BLaER1 (cell line): ENCODE measurements at regions not wholly inside any gene's neighbourhood (a gene's known extent, or its start where the extent isn't known, plus 50 kb on each side); places are given as distances from the start of the nearest gene placed in this dataset.

Source experiments
- H3K27ac ChIP-seq: shearing (Covaris generic); formaldehyde crosslinking; 2 replicates; pipeline ENCODE4 v1.8.1; 2022
- H3K27me3 ChIP-seq: shearing (Covaris generic); formaldehyde crosslinking; 2 replicates; pipeline ENCODE4 v1.8.1; 2022
- H3K36me3 ChIP-seq: shearing (Covaris generic); formaldehyde crosslinking; 2 replicates; pipeline ENCODE4 v1.8.1; 2022
- H3K4me1 ChIP-seq: shearing (Covaris generic); formaldehyde crosslinking; 2 replicates; pipeline ENCODE4 v1.8.1; 2022
- H3K4me2 ChIP-seq: shearing (Covaris generic); formaldehyde crosslinking; 2 replicates; pipeline ENCODE4 v1.8.1; 2022
- H3K4me3 ChIP-seq: shearing (Covaris generic); formaldehyde crosslinking; 2 replicates; pipeline ENCODE4 v1.8.1; 2022
- H3K9ac ChIP-seq: shearing (Covaris generic); formaldehyde crosslinking; 2 replicates; pipeline ENCODE4 v1.8.1; 2022
- H3K9me3 ChIP-seq: shearing (Covaris generic); formaldehyde crosslinking; 2 replicates; pipeline ENCODE4 v1.8.1; 2022
- H4K20me1 ChIP-seq: shearing (Covaris generic); formaldehyde crosslinking; 2 replicates; pipeline ENCODE4 v1.8.1; 2022
- Cebpa-rat ChIP-seq: shearing (Covaris generic); IDR thresholded peaks from 2 replicates; pipeline ENCODE4 v1.8.1; 2022

DNA sequence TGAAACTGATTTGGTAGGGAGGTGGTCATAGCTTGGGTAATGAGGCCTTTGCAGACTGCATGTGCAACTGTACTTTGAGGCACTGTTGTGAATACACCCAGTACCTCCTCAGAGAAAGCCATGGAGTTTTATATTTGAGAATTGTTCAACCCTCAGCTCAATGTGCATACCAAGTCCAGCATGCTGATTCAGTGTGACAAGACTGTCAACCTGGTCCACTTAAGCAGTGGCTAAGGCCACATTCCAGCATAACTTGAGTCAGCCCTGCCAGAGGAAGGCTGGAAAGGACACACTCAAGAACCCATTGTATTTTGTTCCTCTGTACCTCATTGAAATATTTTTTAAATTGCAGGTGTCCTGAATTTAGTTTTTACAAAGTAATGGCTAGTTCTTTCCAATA is 121.8 kb upstream of the HNMT start:
- no peaks in the 10 kb centered on the region for H3K36me3 ChIP-seq

DNA sequence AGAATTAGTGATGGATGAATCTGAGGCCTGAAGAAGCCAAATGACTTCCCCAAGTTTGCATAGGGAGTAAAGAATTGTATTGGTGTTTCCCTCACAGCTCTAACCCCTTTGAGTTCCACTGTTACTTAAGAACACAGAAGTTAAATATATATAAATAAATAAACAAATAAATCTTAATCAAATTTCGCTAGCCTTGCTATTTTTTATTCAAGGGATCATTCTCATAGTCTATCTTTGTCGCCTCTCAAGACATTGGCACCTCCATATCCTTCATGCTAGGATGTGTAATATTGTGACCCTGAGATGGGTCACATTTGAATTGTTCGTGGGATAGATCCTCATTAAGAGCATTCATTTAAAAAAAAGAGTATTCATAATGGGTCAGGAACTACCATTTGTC is 121.3 kb upstream of the HNMT start:
- no peak for TF ChIP-seq Cebpa-rat
- no peaks in the 10 kb centered on the region for H3K36me3 ChIP-seq
- no peak overlapping the region for H3K4me3 ChIP-seq
- no peaks in the 10 kb centered on the region for H3K4me1 ChIP-seq
- H3K27me3 ChIP-seq: no peaks in the 10 kb centered on the region
- H3K27ac ChIP-seq: no peak overlapping the region
- peaks cover 4% of the 10 kb centered on the region; the same call in 1 of the 2 replicates for H3K9me3 ChIP-seq
- no peak overlapping the region for H3K4me2 ChIP-seq
- no peak overlapping the region for H3K9ac ChIP-seq
- no peaks in the 10 kb centered on the region for H4K20me1 ChIP-seq

More for the DNA sequence above, 121.8 kb upstream of the HNMT start:
- no peaks in the 10 kb centered on the region for H4K20me1 ChIP-seq
- no peak overlapping the region for H3K9ac ChIP-seq
- H3K4me3 ChIP-seq: no peak overlapping the region
- peaks cover 4% of the 10 kb centered on the region; the same call in 1 of the 2 replicates for H3K9me3 ChIP-seq
- no peak for TF ChIP-seq Cebpa-rat
- no peaks in the 10 kb centered on the region for H3K4me1 ChIP-seq
- no peak overlapping the region for H3K27ac ChIP-seq
- no peak overlapping the region for H3K4me2 ChIP-seq
- H3K27me3 ChIP-seq: no peaks in the 10 kb centered on the region

DNA sequence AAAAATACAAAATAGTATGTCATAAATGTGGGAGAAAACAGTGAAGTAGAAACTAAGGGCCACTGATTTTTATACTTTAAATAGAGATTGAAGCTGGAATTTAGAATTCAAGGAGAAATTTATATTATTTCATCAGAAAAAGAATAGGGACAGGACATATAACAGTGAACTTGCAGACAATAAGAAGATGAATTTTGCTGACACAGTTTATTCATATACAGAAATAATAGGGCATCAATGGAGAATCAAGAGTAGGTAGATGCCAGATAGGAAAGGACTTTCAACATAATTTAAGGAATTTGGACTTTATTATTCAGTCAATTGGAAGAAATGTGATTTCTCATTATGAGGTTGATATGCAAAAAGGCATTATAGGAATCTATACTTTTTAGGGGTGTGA is 118.9 kb upstream of the HNMT start:
- H3K27ac ChIP-seq: no peak overlapping the region
- no peak overlapping the region for H3K9ac ChIP-seq
- no peak overlapping the region for H3K4me2 ChIP-seq
- H3K4me1 ChIP-seq: no peaks in the 10 kb centered on the region
- no peaks in the 10 kb centered on the region for H4K20me1 ChIP-seq
- no peak overlapping the region for H3K4me3 ChIP-seq
- H3K36me3 ChIP-seq: no peaks in the 10 kb centered on the region
- no peaks in the 10 kb centered on the region for H3K27me3 ChIP-seq
- peaks cover 4% of the 10 kb centered on the region; the same call in 1 of the 2 replicates for H3K9me3 ChIP-seq
- no peak for TF ChIP-seq Cebpa-rat

DNA sequence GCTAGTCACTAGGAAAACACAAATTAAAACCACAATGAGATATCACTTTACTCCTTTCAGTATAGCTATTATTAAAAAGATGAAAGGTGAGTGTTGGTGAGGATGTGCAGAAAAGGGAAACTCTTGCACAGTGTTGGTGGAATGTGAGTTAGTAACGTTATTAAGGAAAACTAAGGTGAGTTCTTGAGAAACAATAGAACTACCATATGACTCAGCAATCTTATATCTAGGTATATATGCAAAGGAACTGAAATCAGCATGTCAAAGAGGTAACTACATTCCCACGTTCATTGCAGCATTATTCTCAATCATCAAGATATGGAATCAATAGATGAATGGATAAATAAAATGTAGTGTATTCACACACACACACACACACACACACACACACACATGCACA is 117.3 kb upstream of the HNMT start:
- Histone ChIP-seq H3K36me3 (no peaks in the 10 kb centered on the region), H3K9me3 (peaks cover 4% of the 10 kb centered on the region; the same call in 1 of the 2 replicates), H3K4me3 (no peak overlapping the region), H3K27me3 (no peaks in the 10 kb centered on the region), H3K27ac (no peak overlapping the region), H4K20me1 (no peaks in the 10 kb centered on the region), H3K4me2 (no peak overlapping the region), H3K4me1 (no peaks in the 10 kb centered on the region), H3K9ac (no peak overlapping the region)
- TF ChIP-seq Cebpa-rat: no peak

DNA sequence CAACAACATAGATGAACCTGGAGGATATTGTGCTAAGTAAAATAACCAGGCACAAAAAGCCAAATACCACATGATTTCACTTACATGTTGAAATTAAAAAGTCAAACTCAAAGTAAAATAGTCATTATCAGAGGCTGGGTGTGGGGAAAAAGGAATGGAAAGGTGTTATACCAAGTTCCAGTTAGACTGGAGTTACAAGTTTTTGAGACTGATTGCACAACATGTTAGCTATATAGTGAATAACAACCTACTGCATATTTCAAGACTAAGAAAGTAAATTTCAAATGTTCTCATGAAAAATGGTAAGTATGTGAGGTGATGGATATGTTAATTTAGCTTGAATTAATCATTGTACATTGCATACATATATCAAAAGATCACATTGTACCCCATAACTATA is 116.8 kb upstream of the HNMT start:
- no peaks in the 10 kb centered on the region for H4K20me1 ChIP-seq
- no peak overlapping the region for H3K9ac ChIP-seq
- H3K4me1 ChIP-seq: no peaks in the 10 kb centered on the region
- H3K36me3 ChIP-seq: no peaks in the 10 kb centered on the region
- H3K4me2 ChIP-seq: no peak overlapping the region
- H3K27me3 ChIP-seq: no peaks in the 10 kb centered on the region
- no peak for TF ChIP-seq Cebpa-rat
- peaks cover 4% of the 10 kb centered on the region; the same call in 1 of the 2 replicates for H3K9me3 ChIP-seq
- no peak overlapping the region for H3K4me3 ChIP-seq
- H3K27ac ChIP-seq: no peak overlapping the region

GRCh38 chr2:137857881-137858280 is 106.4 kb upstream of the HNMT start:
- Histone ChIP-seq H3K4me2 (no peak overlapping the region), H3K27me3 (no peaks in the 10 kb centered on the region)
- TF ChIP-seq Cebpa-rat: no peak

GRCh38 chr2:137862651-137863050 is 101.6 kb upstream of the HNMT start:
- H3K4me1 ChIP-seq: no peaks in the 10 kb centered on the region
- no peak overlapping the region for H3K4me3 ChIP-seq
- no peak for TF ChIP-seq Cebpa-rat
- no peak overlapping the region for H3K4me2 ChIP-seq
- H3K27ac ChIP-seq: no peak overlapping the region
- H3K9ac ChIP-seq: no peak overlapping the region
- no peaks in the 10 kb centered on the region for H4K20me1 ChIP-seq
- H3K36me3 ChIP-seq: no peaks in the 10 kb centered on the region
- H3K27me3 ChIP-seq: no peaks in the 10 kb centered on the region
- H3K9me3 ChIP-seq: no peaks in the 10 kb centered on the region

More at GRCh38 chr2:137857881-137858280, 106.4 kb upstream of the HNMT start:
- Histone ChIP-seq H3K4me1 (no peaks in the 10 kb centered on the region), H3K9me3 (no peaks in the 10 kb centered on the region), H3K4me3 (no peak overlapping the region), H3K36me3 (no peaks in the 10 kb centered on the region), H4K20me1 (no peaks in the 10 kb centered on the region), H3K27ac (no peak overlapping the region), H3K9ac (no peak overlapping the region)

DNA sequence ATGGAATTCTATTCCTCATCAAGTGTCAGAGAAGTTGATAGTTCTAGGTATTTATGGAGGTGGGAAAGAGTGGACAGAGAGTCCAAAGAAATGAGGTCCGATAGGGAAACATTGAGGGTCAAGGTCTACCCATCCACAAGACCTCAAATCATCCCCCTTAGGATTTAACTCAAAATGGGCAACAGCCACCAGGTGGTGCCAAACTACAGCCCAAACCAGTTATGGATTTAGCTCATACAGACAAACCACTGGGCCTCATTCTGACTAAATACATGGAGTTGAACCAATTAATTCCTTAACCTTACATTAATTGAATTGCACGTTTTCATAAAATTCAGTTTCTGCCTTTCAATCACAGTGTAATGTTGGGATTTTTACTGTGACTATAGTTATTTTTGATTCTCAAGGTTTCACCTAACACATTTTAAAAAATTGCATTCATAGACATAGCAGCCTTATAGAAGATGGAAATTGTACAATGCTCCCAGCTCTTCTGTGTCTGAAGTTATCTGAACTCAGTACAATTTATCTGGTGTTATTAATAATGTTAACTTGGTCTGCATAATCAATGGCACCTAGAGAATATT is 98.2 kb upstream of the HNMT start:
- H3K27me3 ChIP-seq: no peaks in the 10 kb centered on the region
- H3K4me3 ChIP-seq: no peak overlapping the region
- H3K9me3 ChIP-seq: no peaks in the 10 kb centered on the region
- no peaks in the 10 kb centered on the region for H3K36me3 ChIP-seq
- no peak overlapping the region for H3K9ac ChIP-seq
- no peak overlapping the region for H3K27ac ChIP-seq
- no peaks in the 10 kb centered on the region for H3K4me1 ChIP-seq
- no peak overlapping the region for H3K4me2 ChIP-seq
- TF ChIP-seq Cebpa-rat: no peak
- H4K20me1 ChIP-seq: no peaks in the 10 kb centered on the region

GRCh38 chr2:137870682-137871081 is 93.6 kb upstream of the HNMT start:
- Histone ChIP-seq H3K36me3 (no peaks in the 10 kb centered on the region), H3K4me2 (no peak overlapping the region), H4K20me1 (no peaks in the 10 kb centered on the region), H3K9me3 (no peaks in the 10 kb centered on the region), H3K9ac (no peak overlapping the region), H3K27ac (no peak overlapping the region), H3K4me3 (no peak overlapping the region), H3K4me1 (no peaks in the 10 kb centered on the region), H3K27me3 (no peaks in the 10 kb centered on the region)
- no peak for TF ChIP-seq Cebpa-rat

DNA sequence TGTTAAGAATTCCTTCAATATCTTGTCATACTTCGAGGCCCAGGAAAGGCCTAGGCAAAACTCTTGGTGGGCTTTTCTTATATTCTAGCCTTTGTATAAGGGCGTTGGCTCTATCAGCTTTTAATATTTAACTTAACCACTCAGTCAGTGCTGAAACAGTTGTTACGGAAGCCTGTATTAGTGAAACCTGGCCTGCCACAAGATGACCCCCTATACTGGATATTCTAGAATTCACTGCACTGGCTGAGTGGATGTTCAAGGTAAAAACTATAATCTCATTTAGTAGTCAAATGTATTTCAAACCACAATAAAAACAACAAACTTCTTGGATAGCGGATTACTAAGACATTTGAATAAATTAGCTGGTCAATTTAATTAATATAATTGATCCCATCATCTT is 91.7 kb upstream of the HNMT start:
- Histone ChIP-seq H3K4me3 (no peak overlapping the region), H3K36me3 (no peaks in the 10 kb centered on the region), H3K27ac (no peak overlapping the region), H3K9me3 (no peaks in the 10 kb centered on the region), H3K4me1 (no peaks in the 10 kb centered on the region), H3K27me3 (no peaks in the 10 kb centered on the region), H3K9ac (no peak overlapping the region), H4K20me1 (no peaks in the 10 kb centered on the region), H3K4me2 (no peak overlapping the region)
- TF ChIP-seq Cebpa-rat: no peak
